Adrenal gland (tissue), 5 donors: ENCODE measurements at regions not wholly inside any gene's neighbourhood (a gene's known extent, or its start where the extent isn't known, plus 50 kb on each side); places are given as distances from the start of the nearest gene placed in this dataset.

Source experiments
- POLR2A ChIP-seq, 2 donors: fragments of 450-650 bp; IDR thresholded peaks; one replicate each; pipeline ENCODE4 v1.6.1; 2017; ENCODE audit warnings: antibody characterized with exemption in 2 of 2, mild to moderate bottlenecking in 2 of 2, moderate library complexity in 1 of 2
- TF ChIP-seq, protein P1 (sequence below), 6 experiments: fragments of 450-650 bp in 4 of 6; fragments of 200-600 bp in 2 of 6; sonication (generic) in 1 of 6; IDR thresholded peaks; 1 replicate in 5 of 6; 2 replicates in 1 of 6; pipeline versions ENCODE4 v1.5.1 to v1.8.0; 2016 to 2021; ENCODE audit warnings: antibody characterized with exemption in 6 of 6, mild to moderate bottlenecking in 2 of 6, moderate library complexity in 1 of 6
- donor health status: DM: no; HTN: no; CAD: no.

GRCh38 chrX:57752866-57753265 lies 72.8 kb upstream of the NLRP2B start:
- TF ChIP-seq POLR2A (IDR thresholded peaks at IDR 0.05), result no peak
- TF ChIP-seq, protein P1, sequence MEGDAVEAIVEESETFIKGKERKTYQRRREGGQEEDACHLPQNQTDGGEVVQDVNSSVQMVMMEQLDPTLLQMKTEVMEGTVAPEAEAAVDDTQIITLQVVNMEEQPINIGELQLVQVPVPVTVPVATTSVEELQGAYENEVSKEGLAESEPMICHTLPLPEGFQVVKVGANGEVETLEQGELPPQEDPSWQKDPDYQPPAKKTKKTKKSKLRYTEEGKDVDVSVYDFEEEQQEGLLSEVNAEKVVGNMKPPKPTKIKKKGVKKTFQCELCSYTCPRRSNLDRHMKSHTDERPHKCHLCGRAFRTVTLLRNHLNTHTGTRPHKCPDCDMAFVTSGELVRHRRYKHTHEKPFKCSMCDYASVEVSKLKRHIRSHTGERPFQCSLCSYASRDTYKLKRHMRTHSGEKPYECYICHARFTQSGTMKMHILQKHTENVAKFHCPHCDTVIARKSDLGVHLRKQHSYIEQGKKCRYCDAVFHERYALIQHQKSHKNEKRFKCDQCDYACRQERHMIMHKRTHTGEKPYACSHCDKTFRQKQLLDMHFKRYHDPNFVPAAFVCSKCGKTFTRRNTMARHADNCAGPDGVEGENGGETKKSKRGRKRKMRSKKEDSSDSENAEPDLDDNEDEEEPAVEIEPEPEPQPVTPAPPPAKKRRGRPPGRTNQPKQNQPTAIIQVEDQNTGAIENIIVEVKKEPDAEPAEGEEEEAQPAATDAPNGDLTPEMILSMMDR (IDR thresholded peaks at IDR 0.05), result no peak
